Stomach (tissue), 8 donors: ENCODE measurements at regions not wholly inside any gene's neighbourhood (a gene's known extent, or its start where the extent isn't known, plus 50 kb on each side); places are given as distances from the start of the nearest gene placed in this dataset.

Experiments
- DNase-seq, 2 donors: peaks; one replicate each; pipeline versions ENCODE4 v3.0.0 to v3.0.0-alpha.2; 2013 to 2019
- H3K27ac ChIP-seq, 5 donors: fragments of 200-600 bp in 4 of 5; sonication (generic) in 4 of 5; one replicate each; pipeline ENCODE4 v1.5.1; 2013 to 2019; ENCODE audit warnings: mild to moderate bottlenecking in 1 of 5, moderate library complexity in 1 of 5
- H3K27me3 ChIP-seq, 3 donors: fragments of 200-600 bp; sonication (generic); one replicate each; pipeline ENCODE4 v1.5.1; 2017 to 2019; ENCODE audit warnings: mixed run types in 1 of 3
- H3K36me3 ChIP-seq, 4 donors: fragments of 200-600 bp; sonication (generic); 1 replicate in 3 of 4; 2 replicates in 1 of 4; pipeline ENCODE4 v1.5.1; 2016 to 2019
- H3K4me1 ChIP-seq, 4 donors: fragments of 200-600 bp; sonication (generic); one replicate each; pipeline ENCODE4 v1.5.1; 2016 to 2019
- H3K4me3 ChIP-seq, 4 donors: fragments of 200-600 bp; sonication (generic) in 3 of 4; one replicate each; pipeline ENCODE4 v1.5.1; 2016 to 2019; ENCODE audit warnings: mild to moderate bottlenecking in 1 of 4
- H3K9me3 ChIP-seq, 4 donors: fragments of 200-600 bp; sonication (generic); one replicate each; pipeline ENCODE4 v1.5.1; 2016 to 2019
- CTCF ChIP-seq, 7 experiments: fragments of 450-650 bp in 4 of 7; fragments of 200-600 bp in 3 of 7; sonication (generic) in 3 of 7; IDR thresholded peaks; one replicate each; pipeline ENCODE4 v1.5.1; 2016 to 2019; ENCODE audit warnings: antibody characterized with exemption in 7 of 7, control low read depth in 2 of 7, mild to moderate bottlenecking in 1 of 7
- EP300 ChIP-seq: sonication (generic); formaldehyde crosslinking; IDR thresholded peaks from one replicate; pipeline ENCODE4 v1.6.1; 2017; ENCODE audit warnings: antibody characterized with exemption
- POLR2A ChIP-seq, 4 donors: fragments of 450-650 bp; IDR thresholded peaks; one replicate each; pipeline ENCODE4 v1.6.1; 2016; ENCODE audit warnings: antibody characterized with exemption in 4 of 4, control low read depth in 2 of 4, mild to moderate bottlenecking in 1 of 4, moderate library complexity in 1 of 4
- POLR2AphosphoS5 ChIP-seq, 3 donors: sonication (generic); formaldehyde crosslinking; IDR thresholded peaks; one replicate each; pipeline ENCODE4 v1.6.1; 2016; ENCODE audit warnings: antibody characterized with exemption in 3 of 3
- WGBS, 5 donors: extraction: QIAGEN DNeasy Blood & Tissue Kit in 3 of 5; methylation state at CpG; one replicate each; pipeline versions ENCODE4 v1.1.5 to v1.1.7; 2013 to 2018; 5-methylcytosine and 5-hydroxymethylcytosine counted together
- intact Hi-C: fragments of 100-400 bp; cut with DNase I; formaldehyde crosslinking; loops from one replicate; pipeline ENCODE4 v1.15.1; 2023; ENCODE audit warnings: low total_unique reads
- donor health status: healthy with polysubstance abuse.
- donor health status: Bipolar disorder and iron deficiency.
- donor health status: healthy.

- peak in 1 of 2 donors; percentile 15 for DNase-seq
These were observed 2134.7 kb downstream of the PCDH9 start for GRCh38 chr13:65095161-65096082.

GRCh38 chr13:65093357-65093756 lies 2136.8 kb downstream of the PCDH9 start:
- H3K9me3 ChIP-seq = no peaks in the 10 kb centered on the region
- peak in 1 of 2 donors; percentile 5 for DNase-seq
- no peaks in the 10 kb centered on the region for H3K4me1 ChIP-seq
- intact Hi-C loops = no loop called here
- no peaks in the 10 kb centered on the region for H3K36me3 ChIP-seq
- TF ChIP-seq CTCF (IDR thresholded peaks at IDR 0.05) (no peak), POLR2AphosphoS5 (IDR thresholded peaks at IDR 0.05) (no peak), POLR2A (IDR thresholded peaks at IDR 0.05) (no peak), EP300 (no peak)
- no peak overlapping the region for H3K4me3 ChIP-seq
- 67 to 79% (median 77%) methylated on average over 3 of the region's 3 CpGs for WGBS, 5 donors
- no peaks in the 10 kb centered on the region for H3K27me3 ChIP-seq
- H3K27ac ChIP-seq = no peak overlapping the region

More at GRCh38 chr13:65095161-65096082, 2134.7 kb downstream of the PCDH9 start:
- intact Hi-C loops = no loop called here
- Histone ChIP-seq H3K4me1 (no peaks in the 10 kb centered on the region), H3K27me3 (no peaks in the 10 kb centered on the region), H3K36me3 (no peaks in the 10 kb centered on the region), H3K9me3 (no peaks in the 10 kb centered on the region), H3K4me3 (no peak overlapping the region), H3K27ac (no peak overlapping the region)
- WGBS, 5 donors = 66 to 74% (median 69%) methylated on average over 9 of the region's 9 CpGs
- TF ChIP-seq CTCF (IDR thresholded peaks at IDR 0.05) (no peak), EP300 (no peak), POLR2A (IDR thresholded peaks at IDR 0.05) (no peak), POLR2AphosphoS5 (IDR thresholded peaks at IDR 0.05) (no peak)

- H3K27ac ChIP-seq = no peak overlapping the region
- H3K4me3 ChIP-seq = no peak overlapping the region
- no peaks in the 10 kb centered on the region for H3K36me3 ChIP-seq
- WGBS, 5 donors = 71 to 74% (median 74%) methylated on average over 2 of the region's 2 CpGs
- H3K9me3 ChIP-seq = peaks cover 0 to under 1% (median 0%) of the 10 kb centered on the region in 4 donors
- no peak for TF ChIP-seq EP300
- TF ChIP-seq POLR2AphosphoS5 (IDR thresholded peaks at IDR 0.05) = no peak
- no peak for TF ChIP-seq POLR2A (IDR thresholded peaks at IDR 0.05)
- no peak for TF ChIP-seq CTCF (IDR thresholded peaks at IDR 0.05)
- no peaks in the 10 kb centered on the region for H3K27me3 ChIP-seq
- intact Hi-C loops = no loop called here
- H3K4me1 ChIP-seq = no peaks in the 10 kb centered on the region
- DNase-seq = no peak
These were observed 2139.1 kb downstream of the PCDH9 start for GRCh38 chr13:65091031-65091430.

- intact Hi-C loops = no loop called here
- H3K27ac ChIP-seq = no peak overlapping the region
These were observed 2139.9 kb downstream of the PCDH9 start for GRCh38 chr13:65090186-65090585.

More at GRCh38 chr13:65090186-65090585, 2139.9 kb downstream of the PCDH9 start:
- Histone ChIP-seq H3K27me3 (no peaks in the 10 kb centered on the region), H3K4me1 (no peaks in the 10 kb centered on the region), H3K9me3 (peaks cover 0 to 5% (median 0%) of the 10 kb centered on the region in 4 donors), H3K36me3 (no peaks in the 10 kb centered on the region), H3K4me3 (no peak overlapping the region)
- DNase-seq = no peak
- no peak for TF ChIP-seq CTCF (IDR thresholded peaks at IDR 0.05)
- TF ChIP-seq POLR2A (IDR thresholded peaks at IDR 0.05) = no peak
- TF ChIP-seq POLR2AphosphoS5 (IDR thresholded peaks at IDR 0.05) = no peak
- no peak for TF ChIP-seq EP300
